Activated CD8-positive, alpha-beta T cell treated with anti-CD3 and anti-CD28 coated beads for 36 hours (primary cell): ENCODE measurements at regions not wholly inside any gene's neighbourhood (a gene's known extent, or its start where the extent isn't known, plus 50 kb on each side); places are given as distances from the start of the nearest gene placed in this dataset.

Experiments
- ATAC-seq: fragments of 200-7000 bp; cut with Tn5 transposase; one replicate; pipeline ENCODE4 v1.10.0; 2021; ENCODE audit warnings: mild to moderate bottlenecking, moderate library complexity
- CTCF ChIA-PET: fragments of 350-600 bp; sonication (Branson Sonifier 250); formaldehyde crosslinking; loops from one replicate; lab custom pipeline; 2021; ENCODE audit warnings: antibody characterized with exemption; lab: Charles Lee
- POLR2A ChIA-PET: fragments of 350-600 bp; sonication (Branson Sonifier 250); formaldehyde crosslinking; loops from one replicate; lab custom pipeline; 2021; ENCODE audit warnings: antibody characterized with exemption; lab: Charles Lee
- DNase-seq: peaks from one replicate; pipeline ENCODE4 v3.0.0-alpha.2; 2020
- H3K27ac Mint-ChIP-seq: one replicate; pipeline ENCODE4 v1.8.0; 2021; ENCODE audit warnings: mild to moderate bottlenecking, mixed read lengths
- H3K27me3 Mint-ChIP-seq: one replicate; pipeline ENCODE4 v1.8.0; 2021; ENCODE audit warnings: mixed read lengths
- H3K36me3 Mint-ChIP-seq: one replicate; pipeline ENCODE4 v1.8.0; 2021; ENCODE audit warnings: low read depth, mixed read lengths
- H3K4me1 Mint-ChIP-seq: one replicate; pipeline ENCODE4 v1.8.0; 2021; ENCODE audit warnings: low read depth, mixed read lengths
- H3K4me3 Mint-ChIP-seq: one replicate; pipeline ENCODE4 v1.8.0; 2021; ENCODE audit warnings: mild to moderate bottlenecking, moderate library complexity, mixed read lengths
- H3K9me3 Mint-ChIP-seq: one replicate; pipeline ENCODE4 v1.8.0; 2021; ENCODE audit warnings: mixed read lengths
- CTCF ChIP-seq: fragments of 200-600 bp; IDR thresholded peaks from one replicate; pipeline ENCODE4 v1.8.0; 2022; ENCODE audit warnings: antibody characterized with exemption, mild to moderate bottlenecking
- intact Hi-C: fragments of 100-400 bp; cut with micrococcal nuclease; formaldehyde crosslinking; loops from one replicate; pipeline ENCODE4 v1.10.0; 2022

- no peaks in the 10 kb centered on the region for H3K9me3 Mint-ChIP-seq
- TF ChIP-seq CTCF, result no peak
- ATAC-seq, result no peak
- H3K36me3 Mint-ChIP-seq, result no peaks in the 10 kb centered on the region
- no peak overlapping the region for H3K27ac Mint-ChIP-seq
- intact Hi-C loops, result no loop called here
- no peak overlapping the region for H3K4me3 Mint-ChIP-seq
- H3K27me3 Mint-ChIP-seq, result peaks cover 22% of the 10 kb centered on the region
- ChIA-PET CTCF (interaction anchor here (0.6 kb wide), 1 partner anchor 45 kb away, joined by 3 read pairs; no protein-coding TSS in a partner anchor), POLR2A (no interaction called here)
- no peaks in the 10 kb centered on the region for H3K4me1 Mint-ChIP-seq
- no peak for DNase-seq
These were observed 557.7 kb downstream of the BRD1 start for GRCh38 chr22:49269928-49270327.

- H3K27ac Mint-ChIP-seq, result no peak overlapping the region
These were observed 558.3 kb downstream of the BRD1 start for GRCh38 chr22:49269371-49269770.

GRCh38 chr22:49268924-49269323 is 558.7 kb downstream of the BRD1 start:
- no peaks in the 10 kb centered on the region for H3K9me3 Mint-ChIP-seq
- DNase-seq, result no peak
- ChIA-PET POLR2A (no interaction called here), CTCF (no interaction called here)
- no peaks in the 10 kb centered on the region for H3K4me1 Mint-ChIP-seq
- H3K36me3 Mint-ChIP-seq, result no peaks in the 10 kb centered on the region
- no peak for TF ChIP-seq CTCF
- H3K27ac Mint-ChIP-seq, result no peak overlapping the region
- intact Hi-C loops, result no loop called here
- peaks cover 24% of the 10 kb centered on the region for H3K27me3 Mint-ChIP-seq
- ATAC-seq, result no peak
- no peak overlapping the region for H3K4me3 Mint-ChIP-seq

More at GRCh38 chr22:49269371-49269770, 558.3 kb downstream of the BRD1 start:
- intact Hi-C loops, result no loop called here
- ChIA-PET POLR2A (no interaction called here), CTCF (no interaction called here)
- H3K9me3 Mint-ChIP-seq, result no peaks in the 10 kb centered on the region
- H3K36me3 Mint-ChIP-seq, result no peaks in the 10 kb centered on the region
- H3K4me1 Mint-ChIP-seq, result no peaks in the 10 kb centered on the region
- peaks cover 24% of the 10 kb centered on the region for H3K27me3 Mint-ChIP-seq
- no peak for DNase-seq
- TF ChIP-seq CTCF, result no peak
- H3K4me3 Mint-ChIP-seq, result no peak overlapping the region
- ATAC-seq, result no peak

GRCh38 chr22:49267996-49268395 is 559.7 kb downstream of the BRD1 start:
- intact Hi-C loops, result no loop called here
- Mint-ChIP-seq H3K4me1 (no peaks in the 10 kb centered on the region), H3K27ac (no peak overlapping the region), H3K27me3 (peaks cover 24% of the 10 kb centered on the region), H3K36me3 (no peaks in the 10 kb centered on the region), H3K9me3 (no peaks in the 10 kb centered on the region), H3K4me3 (no peak overlapping the region)
- TF ChIP-seq CTCF, result no peak
- CTCF ChIA-PET, result no interaction called here
- DNase-seq (no peak), ATAC-seq (no peak)
- POLR2A ChIA-PET, result no interaction called here

GRCh38 chr22:49266561-49267519 is 560.8 kb downstream of the BRD1 start:
- intact Hi-C loops, result no loop called here
- no peaks in the 10 kb centered on the region for H3K9me3 Mint-ChIP-seq
- H3K27ac Mint-ChIP-seq, result no peak overlapping the region

More at GRCh38 chr22:49266561-49267519, 560.8 kb downstream of the BRD1 start:
- POLR2A ChIA-PET, result interaction anchor here (0.6 kb wide), 1 partner anchor 285 kb away, joined by 3 read pairs; no protein-coding TSS in a partner anchor
- peaks cover 24% of the 10 kb centered on the region for H3K27me3 Mint-ChIP-seq
- no peak for ATAC-seq
- H3K36me3 Mint-ChIP-seq, result no peaks in the 10 kb centered on the region
- no peak for DNase-seq
- CTCF ChIA-PET, result no interaction called here
- no peaks in the 10 kb centered on the region for H3K4me1 Mint-ChIP-seq
- no peak for TF ChIP-seq CTCF
- no peak overlapping the region for H3K4me3 Mint-ChIP-seq
